NCI-H82 treated with DMSO at 0.1 percent for 48 hours (cell line): ENCODE measurements at regions not wholly inside any gene's neighbourhood (a gene's known extent, or its start where the extent isn't known, plus 50 kb on each side); places are given as distances from the start of the nearest gene placed in this dataset.

Experiments
- DNase-seq: peaks from one replicate; lab custom pipeline; 2025; ENCODE audit not compliant: unreplicated experiment; lab: John Stamatoyannopoulos, UW

DNA sequence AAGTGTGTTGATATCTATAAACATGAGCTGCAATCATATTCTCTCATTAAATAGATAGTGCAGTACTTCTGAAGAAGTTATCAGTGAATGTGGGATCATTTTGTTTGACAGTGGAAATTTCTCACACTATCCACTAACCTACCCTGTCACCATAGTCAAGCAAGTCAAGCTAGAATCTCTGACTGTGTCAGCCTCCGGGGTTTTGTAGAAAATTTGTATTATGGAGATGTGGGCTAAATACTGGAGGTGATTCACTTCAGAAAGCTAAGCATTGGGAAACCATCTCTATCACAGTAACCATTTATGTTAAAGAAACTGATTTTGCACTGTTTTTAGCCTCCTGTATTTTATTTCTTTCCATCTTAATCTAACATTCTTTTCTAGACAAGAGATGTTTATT is 126.6 kb upstream of the CREB1 start:
- DNase-seq: no peak

DNA sequence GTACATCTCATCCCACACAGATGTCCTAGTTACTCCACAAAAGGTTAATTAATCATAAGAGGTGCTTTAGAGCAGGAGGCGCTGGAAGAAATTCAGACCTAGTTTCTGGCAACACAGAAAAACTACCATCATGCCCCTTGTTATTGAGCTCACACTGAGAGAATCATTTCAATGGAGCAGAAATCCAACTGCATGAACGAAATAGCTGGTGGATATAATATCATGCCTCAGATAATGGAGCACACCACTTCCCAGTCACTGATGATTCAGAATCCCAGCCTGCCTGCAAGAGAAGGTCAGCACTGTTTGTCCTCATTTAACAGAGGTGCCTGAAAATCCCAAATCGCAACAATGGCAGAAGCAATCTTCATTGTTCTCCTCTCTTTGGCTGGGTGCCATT is 125.8 kb upstream of the CREB1 start:
- no peak for DNase-seq

DNA sequence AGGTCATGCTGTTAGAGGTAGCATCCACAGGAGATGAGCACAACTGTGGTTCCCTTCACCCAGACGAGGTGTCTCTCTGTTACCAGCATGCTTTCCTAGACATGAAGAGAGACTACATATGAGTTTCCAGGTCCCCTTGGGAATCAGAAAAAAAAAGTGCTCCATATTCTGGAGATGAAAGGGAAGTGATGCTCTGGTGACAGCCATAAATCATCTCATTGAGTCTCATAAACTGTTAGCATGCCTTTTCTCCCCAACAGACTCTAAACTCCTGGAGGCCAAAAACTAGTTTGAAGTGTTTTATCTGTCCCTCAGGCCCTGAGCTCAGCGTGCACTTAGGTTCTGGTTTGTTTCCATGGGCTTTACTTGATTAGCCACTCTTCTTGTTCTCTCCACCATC is 124.6 kb upstream of the CREB1 start:
- no peak for DNase-seq

DNA sequence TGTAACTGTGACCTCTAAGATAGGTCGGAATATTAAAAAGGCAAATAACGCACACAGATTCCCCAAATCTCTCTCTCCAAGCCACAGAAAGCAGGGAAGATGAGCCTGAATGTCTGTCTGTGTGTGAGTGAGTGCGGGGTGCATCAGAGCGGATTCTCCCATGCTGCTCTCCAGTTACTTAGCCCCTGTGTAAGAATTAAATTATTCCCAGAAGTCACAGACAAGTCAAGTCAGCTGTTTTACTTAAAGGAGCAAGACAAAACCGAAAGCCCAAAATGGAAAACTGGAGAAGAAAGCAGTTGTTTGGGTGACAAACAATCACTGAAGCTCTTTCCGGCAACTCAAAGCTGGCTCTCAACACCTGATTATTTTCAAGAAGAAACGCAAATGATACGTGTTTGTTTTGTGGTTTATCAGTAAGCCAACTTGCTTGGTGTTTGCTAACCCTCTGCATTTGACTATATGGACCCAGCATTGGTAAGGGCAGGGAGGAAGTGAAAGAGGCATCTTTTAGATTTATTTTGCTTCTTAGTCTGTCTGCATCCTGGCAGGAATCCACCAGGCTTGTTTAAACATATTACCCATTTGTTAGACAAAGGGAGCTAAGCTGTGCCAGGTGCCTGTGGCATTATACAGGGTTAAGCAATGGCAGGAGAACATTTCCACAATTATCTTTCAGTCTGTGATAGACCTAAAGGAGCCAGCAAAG is 121.5 kb upstream of the CREB1 start:
- peak; percentile 15 for DNase-seq

DNA sequence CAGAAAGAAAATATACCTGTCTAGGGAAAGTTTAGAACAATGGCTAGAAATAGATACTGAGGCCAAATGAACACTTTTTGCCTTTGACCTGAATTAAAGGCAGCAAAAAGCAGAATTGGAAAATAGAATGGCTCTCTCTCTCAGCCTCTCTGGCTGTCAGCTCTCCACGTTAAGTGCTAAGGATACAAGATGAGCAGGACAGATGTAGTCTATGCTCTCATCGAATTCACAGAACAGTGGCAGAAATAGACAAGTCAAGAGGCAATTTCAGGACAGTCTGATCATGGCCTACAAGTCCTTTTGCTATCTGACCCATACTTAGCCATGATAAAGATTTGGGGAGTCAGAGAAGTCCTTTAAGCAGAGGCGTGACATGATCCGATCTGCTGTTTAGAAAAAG is 120.2 kb upstream of the CREB1 start:
- no peak for DNase-seq

DNA sequence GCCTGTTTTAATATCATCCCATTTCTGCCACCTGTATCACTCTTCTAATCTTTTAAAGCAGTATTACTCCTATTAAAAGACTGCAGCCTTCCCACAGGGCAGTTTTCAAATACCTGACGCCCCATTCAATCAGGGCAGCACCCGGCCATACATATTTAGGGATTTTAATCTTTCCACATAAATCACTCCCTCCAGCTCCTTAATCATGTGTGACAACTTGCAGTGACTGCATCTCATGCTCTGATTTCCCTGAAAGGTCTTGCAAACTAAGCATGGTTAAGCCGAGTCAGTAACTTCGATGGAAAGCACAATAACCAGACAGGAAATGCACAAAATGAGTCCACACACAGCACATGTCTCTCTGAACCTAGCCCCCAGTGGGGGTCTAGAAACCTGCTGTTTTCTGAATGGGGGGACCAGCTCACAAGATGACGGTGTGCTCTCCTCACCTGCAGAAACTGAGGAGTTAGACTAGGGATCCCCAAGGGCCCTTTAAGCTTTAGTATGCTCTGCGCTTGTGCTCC is 116.9 kb upstream of the CREB1 start:
- peak; percentile 57 for DNase-seq

DNA sequence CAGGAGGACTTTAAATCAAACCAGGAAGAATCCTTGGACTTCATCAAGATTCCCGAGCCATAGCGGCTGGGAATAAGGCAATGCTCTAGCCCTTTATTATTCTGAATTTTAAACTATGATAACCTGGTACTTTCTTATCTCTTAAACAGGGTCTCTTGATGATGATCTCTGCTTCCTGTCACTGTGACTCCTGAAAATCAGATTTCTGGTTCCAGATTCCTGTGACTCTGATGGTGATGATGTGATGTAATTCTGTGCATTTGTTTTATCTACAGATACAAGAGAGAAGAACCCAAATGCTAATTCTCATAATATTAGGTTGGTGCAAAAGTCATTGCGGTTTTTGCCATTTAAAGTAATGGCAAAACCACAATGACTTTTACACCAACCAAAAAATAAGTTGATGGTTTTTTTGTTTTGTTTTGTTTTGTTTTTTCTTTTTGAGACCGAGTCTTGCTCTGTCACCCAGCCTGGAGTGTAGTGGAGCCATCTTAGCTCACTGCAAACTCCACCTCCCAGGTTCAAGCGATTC is 116.3 kb upstream of the CREB1 start:
- no peak for DNase-seq

DNA sequence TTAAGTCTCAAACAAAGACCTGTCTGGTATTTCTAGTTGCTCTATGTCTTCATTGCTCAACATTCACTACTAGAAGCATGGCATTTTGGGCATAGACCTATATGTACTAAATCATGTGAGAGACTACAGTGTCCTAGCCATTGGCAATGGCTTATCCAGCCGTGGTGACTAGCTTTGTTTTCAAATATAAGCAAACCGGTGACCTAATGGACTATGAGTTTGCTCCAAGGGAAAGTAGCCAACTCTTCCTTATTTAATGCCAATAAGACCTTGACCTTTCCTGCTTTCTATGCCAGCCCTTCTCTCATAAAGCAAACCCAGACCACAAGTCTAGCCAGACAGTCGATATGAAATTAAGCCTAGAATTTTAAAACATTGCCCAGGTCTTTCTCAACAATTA is 113.7 kb upstream of the CREB1 start:
- no peak for DNase-seq

DNA sequence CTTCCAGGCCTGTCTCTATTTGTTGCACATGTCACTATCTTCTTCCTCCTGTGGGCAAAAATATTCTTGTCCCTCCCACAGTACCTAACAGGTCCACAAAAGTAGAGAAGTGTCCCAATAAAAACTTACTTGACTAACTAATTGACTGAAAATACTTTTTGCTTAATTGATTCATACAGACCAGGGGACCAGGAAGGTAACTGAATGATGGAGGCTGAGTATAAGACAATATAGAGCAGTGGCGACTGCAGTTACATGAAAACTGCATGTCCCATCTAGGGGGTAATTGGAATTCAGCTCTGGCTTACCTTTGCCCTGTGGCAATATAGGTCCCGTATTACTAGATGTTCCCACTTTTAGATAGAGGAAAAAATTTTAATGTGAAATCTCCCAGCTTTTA is 112.9 kb upstream of the CREB1 start:
- DNase-seq: no peak

DNA sequence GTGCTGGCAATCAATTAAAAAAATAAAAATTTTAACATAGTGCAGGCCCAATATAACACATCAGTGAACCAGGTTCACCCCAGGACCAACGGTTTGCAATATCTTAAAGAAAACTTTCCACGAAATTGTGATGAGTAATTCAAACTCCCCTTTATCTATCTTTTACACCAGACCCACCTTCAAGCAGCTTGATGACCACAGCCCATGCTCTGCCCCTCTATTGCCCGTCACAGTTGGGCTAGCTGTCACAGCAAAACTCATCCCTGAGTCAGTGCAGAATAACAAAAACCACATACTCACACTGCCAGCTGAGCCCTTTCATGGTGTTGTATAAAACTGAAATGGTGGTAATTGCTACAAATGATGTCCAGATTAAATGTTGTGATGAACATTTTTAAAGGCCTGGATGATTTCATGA is 112.5 kb upstream of the CREB1 start:
- no peak for DNase-seq

DNA sequence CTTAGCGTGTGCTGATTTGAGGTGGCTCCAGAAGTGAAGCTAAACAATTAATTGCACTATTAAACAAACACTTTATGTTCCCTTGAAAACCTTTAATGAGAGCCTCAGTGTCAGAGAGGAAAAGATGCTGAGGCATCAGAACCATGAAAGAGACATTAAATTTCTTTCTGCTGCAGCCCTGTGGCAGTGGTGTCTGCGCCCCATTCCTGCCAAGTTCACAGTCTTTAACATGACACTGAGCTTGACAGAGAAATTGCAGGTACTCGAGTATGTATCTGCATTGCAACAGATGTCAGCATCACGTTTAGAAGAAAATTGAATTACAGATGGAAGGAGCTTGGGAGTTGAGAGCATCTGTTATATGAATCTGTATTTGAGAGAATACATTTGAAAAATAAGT is 111.3 kb upstream of the CREB1 start:
- peak; percentile 33 for DNase-seq

DNA sequence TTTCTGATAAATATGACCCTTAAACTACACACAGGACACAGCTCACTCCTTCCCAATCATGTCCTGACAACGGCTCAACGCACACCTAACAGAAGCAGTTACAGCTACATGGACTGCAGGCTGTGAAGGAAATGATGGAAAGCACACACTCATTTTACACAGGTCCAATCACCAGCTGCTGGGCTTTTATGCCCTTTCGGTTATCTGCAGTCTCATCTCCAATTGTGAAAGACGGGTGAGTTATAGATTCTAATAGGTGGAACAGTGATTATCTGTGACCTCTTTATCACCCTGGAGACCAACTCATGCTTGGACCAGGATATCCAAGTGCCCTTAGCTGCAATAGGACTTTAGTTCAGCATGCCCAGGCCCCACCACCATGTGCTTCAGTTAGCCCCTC is 110.4 kb upstream of the CREB1 start:
- no peak for DNase-seq

DNA sequence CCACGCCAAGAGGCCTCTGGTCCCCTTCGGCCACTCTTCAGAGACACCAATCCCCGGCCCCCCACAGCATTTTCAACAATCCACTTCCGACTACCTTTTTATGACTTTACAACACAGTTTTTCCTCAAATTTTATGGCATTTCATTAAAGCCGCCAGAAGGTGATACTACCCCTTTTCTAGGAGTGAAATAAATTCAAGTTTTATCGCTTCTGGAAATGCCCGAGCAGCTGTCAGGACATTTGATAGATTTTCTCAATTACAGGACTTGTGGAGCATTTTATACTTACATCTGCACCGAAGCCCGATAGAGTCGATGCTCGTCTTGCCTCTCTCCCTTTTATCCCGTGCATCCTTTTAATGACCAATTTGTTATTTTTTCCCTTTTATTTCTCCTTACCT is 108.1 kb upstream of the CREB1 start:
- no peak for DNase-seq

DNA sequence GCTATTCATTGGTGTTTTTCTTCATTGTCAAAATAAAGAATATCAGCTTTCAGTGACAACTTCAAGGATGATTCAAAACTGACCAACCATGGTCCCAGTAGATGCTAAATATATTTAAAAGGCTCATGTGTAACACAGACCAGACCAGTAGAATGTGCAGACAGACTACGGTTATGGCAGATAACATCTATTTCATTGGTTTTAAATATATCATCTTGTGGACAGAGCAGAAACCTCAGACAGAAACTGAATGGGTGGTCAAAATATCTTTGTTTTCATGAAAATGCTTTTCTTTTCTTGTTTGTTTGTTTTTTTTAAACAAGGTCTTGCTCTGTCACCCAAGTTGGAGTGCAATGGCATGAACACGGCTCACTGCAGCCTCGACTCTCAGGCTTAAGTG is 107.4 kb upstream of the CREB1 start:
- DNase-seq: no peak

DNA sequence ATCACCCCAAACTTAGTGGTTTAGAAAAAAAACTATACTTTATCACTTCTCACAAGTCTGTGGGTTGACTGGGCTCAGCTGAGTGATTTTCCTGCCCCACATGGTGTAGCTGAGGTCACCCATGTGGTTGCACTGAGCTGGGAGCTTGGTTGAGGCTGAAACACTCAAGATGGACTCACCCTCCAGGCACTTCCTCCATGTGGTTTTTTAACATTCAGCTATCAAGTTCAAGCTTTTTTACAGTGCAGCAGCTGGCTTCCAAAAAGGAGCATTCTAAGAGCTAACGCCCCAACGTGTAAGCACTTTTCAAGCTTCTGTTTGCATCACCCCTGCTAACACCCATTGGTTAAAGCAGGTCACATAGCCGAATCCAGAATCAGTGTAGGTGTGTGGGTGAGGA is 105.9 kb upstream of the CREB1 start:
- no peak for DNase-seq

DNA sequence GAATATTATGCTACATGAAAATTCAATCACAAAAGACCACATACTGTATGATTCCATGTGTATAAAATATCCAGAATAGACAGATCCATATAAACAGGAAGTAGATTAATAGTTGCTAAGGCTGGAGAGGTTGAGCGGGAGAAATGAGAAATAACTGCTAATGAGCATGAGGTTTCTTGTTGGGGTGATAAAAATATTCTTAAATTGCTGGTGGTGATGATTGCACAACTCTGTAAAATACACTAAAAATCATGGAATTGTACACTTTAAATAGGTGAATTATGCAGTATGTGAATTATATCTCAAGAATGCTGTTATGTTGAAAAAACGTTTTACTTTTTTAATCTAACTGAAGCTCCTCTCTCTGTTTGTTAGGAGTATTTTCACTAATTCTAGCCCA is 101.8 kb upstream of the CREB1 start:
- no peak for DNase-seq

DNA sequence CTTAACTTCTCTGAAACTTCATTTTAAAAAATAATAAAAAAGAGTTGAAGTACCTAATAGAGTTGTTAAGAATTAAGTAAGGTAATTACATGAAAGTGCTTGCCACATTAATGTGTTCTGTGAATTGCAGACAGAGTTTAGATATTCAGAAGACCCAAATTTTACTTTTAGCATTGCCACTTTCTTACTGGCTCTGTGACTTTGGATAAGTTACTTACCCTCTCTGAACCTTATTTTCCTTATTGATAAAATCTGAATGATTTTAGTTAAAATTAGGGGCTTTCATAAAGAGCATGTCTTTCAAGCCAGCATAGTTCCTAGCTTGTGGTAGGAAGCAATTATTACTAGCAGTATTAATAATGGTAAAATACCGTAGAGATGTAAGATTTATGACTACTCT is 101.2 kb upstream of the CREB1 start:
- no peak for DNase-seq

DNA sequence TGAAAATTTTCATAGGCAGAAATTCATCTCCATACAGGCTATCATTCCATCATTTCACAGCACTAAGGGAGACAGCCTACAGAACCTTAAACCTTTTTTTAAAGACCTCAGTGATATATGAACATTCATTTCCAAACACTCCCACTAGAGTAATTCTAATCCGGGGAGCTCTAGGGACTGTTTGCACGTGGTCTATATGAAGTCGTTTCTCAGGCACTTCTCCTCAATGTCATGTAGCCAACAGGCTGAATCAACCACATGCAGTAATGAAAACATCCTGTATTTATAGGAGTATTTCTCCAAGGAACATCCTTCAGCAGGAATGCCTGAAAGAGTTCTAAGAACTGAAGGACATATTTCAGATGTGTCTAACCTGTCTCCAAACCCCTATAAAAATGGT is 97.3 kb upstream of the CREB1 start:
- DNase-seq: no peak

DNA sequence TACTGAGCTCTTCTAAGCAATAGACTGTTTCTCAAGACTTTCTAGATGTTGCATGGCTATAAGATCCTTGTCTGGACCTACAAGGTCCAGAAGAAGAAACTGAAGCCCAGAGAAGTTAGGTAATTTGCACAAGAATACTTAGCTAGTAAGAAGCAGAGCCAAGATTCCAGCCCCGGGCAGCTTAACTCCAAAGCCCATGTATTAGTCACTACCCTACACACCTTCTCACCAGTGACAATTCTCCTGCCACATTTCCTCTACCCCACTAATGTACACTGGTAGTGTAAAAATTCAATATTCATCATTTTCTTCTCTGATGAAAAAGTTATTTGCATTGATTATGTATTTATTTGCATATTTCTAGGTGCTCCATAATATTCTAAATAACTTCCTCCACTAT is 95.5 kb upstream of the CREB1 start:
- DNase-seq: no peak

DNA sequence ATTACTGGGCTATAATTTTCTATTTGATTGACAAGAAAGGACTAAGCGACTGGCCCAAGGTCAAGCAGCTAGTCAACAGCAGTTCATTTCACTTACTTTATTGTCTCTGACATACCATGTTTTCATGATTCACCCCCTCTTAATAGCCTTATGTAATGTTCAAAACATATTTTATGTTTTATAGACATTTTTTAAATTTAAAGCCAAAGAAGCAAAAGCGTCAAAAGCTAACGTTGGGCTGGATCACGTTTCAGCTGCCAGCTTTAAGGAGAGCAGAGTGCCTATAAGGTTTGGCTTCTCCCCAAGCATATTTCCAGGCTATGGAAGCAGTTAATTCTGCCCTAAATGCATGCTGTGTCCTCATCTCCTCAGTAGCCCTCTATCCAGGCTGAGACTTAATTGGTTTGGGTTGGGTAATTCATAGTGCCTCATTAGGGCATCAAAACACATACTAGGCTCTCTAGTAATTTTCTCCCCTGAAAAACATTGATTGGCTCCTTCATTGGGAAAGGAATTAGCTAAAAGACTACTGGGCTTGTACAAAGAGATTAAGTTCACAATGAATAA is 94.8 kb upstream of the CREB1 start:
- no peak for DNase-seq

DNA sequence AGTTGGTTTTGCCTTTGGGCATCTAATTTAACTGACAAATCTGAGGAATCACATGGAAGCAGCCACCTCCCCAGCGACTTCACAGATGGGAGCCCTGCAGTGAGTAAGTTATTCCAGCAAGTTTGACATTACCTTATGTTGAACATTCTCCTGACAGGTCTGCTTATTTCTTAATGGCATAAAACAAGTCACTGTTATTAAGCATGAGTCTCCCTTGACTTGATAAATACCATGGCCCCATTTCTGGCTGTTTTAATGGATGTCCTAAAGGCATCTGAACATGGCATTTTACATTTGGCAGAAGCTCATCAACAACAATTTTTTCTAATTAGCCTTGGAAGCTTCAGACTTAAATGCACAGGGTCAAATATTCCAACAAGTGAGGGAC is 92.6 kb upstream of the CREB1 start:
- DNase-seq: no peak

DNA sequence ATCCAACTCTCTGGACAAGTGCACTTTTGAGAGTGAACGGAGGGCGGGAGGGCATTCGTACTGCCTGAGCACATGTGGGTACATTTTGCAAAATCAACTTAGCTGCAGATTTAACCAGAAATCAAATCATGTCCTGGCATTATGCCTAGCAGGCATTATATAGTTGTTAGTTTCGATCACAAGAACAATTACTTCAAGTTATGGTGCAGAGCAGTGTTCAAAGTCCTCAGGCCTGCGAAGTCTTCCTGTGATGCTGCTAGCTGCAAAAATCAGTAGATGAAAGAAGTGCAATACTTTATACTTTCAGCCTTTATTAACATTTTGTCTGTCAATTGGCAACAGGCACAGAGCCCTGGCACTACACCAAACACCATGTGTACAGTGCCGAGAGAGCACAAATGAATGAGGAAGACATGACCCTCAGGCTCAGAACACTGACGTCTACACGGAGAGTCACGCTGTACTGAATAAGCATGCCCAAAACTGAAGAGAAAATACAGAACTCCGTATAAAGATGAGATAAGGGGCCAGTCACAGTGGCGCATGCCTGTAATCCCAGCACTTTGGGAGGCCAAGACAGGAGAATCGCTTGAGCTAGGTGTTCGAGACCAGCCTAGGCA is 92.1 kb upstream of the CREB1 start:
- no peak for DNase-seq
